PC-9 (cell line): ENCODE measurements at regions not wholly inside any gene's neighbourhood (a gene's known extent, or its start where the extent isn't known, plus 50 kb on each side); places are given as distances from the start of the nearest gene placed in this dataset.

Experiments
- CTCF ChIP-seq: fragments of 200-600 bp; sonication (generic); conservative IDR thresholded peaks from 2 replicates; pipeline ENCODE4 v1.6.1; 2017; ENCODE audit warnings: mixed run types, antibody characterized with exemption, mild to moderate bottlenecking, moderate library complexity
- EZH2 ChIP-seq: fragments of 200-600 bp; sonication (generic); IDR thresholded peaks from 2 replicates; pipeline ENCODE4 v1.8.0; 2017; ENCODE audit warnings: antibody characterized with exemption, low read depth

- no peak for TF ChIP-seq CTCF
- no peak for TF ChIP-seq EZH2
Observed at GRCh38 chr12:19689226-19689625, 249.9 kb downstream of the AEBP2 start.
